CD14-positive monocyte (primary cell): ENCODE measurements at regions not wholly inside any gene's neighbourhood (a gene's known extent, or its start where the extent isn't known, plus 50 kb on each side); places are given as distances from the start of the nearest gene placed in this dataset.

Experiments
- DNase-seq, 3 donors: peaks; one replicate each; pipeline ENCODE4 v3.0.0-alpha.2; 2011 to 2022
- H2AFZ ChIP-seq: 2 replicates; pipeline ENCODE4 v1.6.0; 2012; ENCODE audit warnings: mild to moderate bottlenecking, low read depth, low read length, inconsistent platforms; ENCODE audit not compliant: insufficient read depth, poor library complexity, severe bottlenecking
- H3K27ac ChIP-seq, 2 donors: 1 replicate in 1 of 2; 2 replicates in 1 of 2; pipeline ENCODE4 v1.5.1; 2012 to 2013; ENCODE audit warnings: low read length in 2 of 2, control low read depth in 1 of 2, inconsistent platforms in 1 of 2, low read depth in 1 of 2, mild to moderate bottlenecking in 1 of 2
- H3K27me3 ChIP-seq, 2 donors: one replicate each; pipeline versions ENCODE4 v1.6.0 to v1.6.1; 2011 to 2013; ENCODE audit warnings: low read length in 2 of 2; ENCODE audit not compliant: control insufficient read depth in 2 of 2, insufficient read depth in 2 of 2
- H3K36me3 ChIP-seq, 2 donors: replicated peaks in 1 of 2; 1 replicate in 1 of 2; 2 replicates in 1 of 2; pipeline versions ENCODE4 v1.5.1 to v1.6.1; 2012 to 2013; ENCODE audit warnings: low read length in 2 of 2, control low read depth in 1 of 2, inconsistent platforms in 1 of 2, mild to moderate bottlenecking in 1 of 2; ENCODE audit not compliant: insufficient read depth in 2 of 2, control insufficient read depth in 1 of 2
- H3K4me1 ChIP-seq, 2 donors: 1 replicate in 1 of 2; 2 replicates in 1 of 2; pipeline versions ENCODE4 v1.5.1 to v1.6.1; 2012 to 2013; ENCODE audit warnings: low read length in 2 of 2, control low read depth in 1 of 2, inconsistent platforms in 1 of 2, mild to moderate bottlenecking in 1 of 2, moderate library complexity in 1 of 2; ENCODE audit not compliant: insufficient read depth in 2 of 2, control insufficient read depth in 1 of 2
- H3K4me2 ChIP-seq: replicated peaks from 2 replicates; pipeline ENCODE3; 2012; ENCODE audit warnings: low read length, moderate library complexity, mild to moderate bottlenecking; ENCODE audit not compliant: poor library complexity, severe bottlenecking; ENCODE audit errors: extremely low read depth
- H3K4me3 ChIP-seq, 3 experiments: fragments of 200-600 bp in 1 of 3; sonication (generic) in 1 of 3; replicated peaks in 1 of 3; 1 replicate in 2 of 3; 2 replicates in 1 of 3; pipeline ENCODE4 v1.5.1; 2011 to 2013; ENCODE audit warnings: low read length in 3 of 3, mild to moderate bottlenecking in 3 of 3, control low read depth in 2 of 3, low read depth in 2 of 3, inconsistent platforms in 1 of 3, moderate library complexity in 1 of 3
- H3K79me2 ChIP-seq: 2 replicates; pipeline ENCODE4 v1.6.0; 2012; ENCODE audit warnings: mild to moderate bottlenecking, control low read depth, inconsistent platforms, low read length, moderate library complexity; ENCODE audit not compliant: insufficient read depth
- H3K9ac ChIP-seq: 2 replicates; pipeline ENCODE4 v1.6.0; 2017; ENCODE audit warnings: low read length, mild to moderate bottlenecking; ENCODE audit not compliant: insufficient read depth, poor library complexity, severe bottlenecking
- H3K9me3 ChIP-seq, 2 donors: replicated peaks in 1 of 2; 1 replicate in 1 of 2; 2 replicates in 1 of 2; pipeline versions ENCODE4 v1.5.1 to v1.6.1; 2012 to 2013; ENCODE audit warnings: low read length in 2 of 2, control low read depth in 1 of 2; ENCODE audit not compliant: control insufficient read depth in 1 of 2, insufficient read depth in 1 of 2
- H4K20me1 ChIP-seq: 2 replicates; pipeline ENCODE4 v1.6.0; 2012; ENCODE audit warnings: mild to moderate bottlenecking, low read length, control low read depth, moderate library complexity; ENCODE audit not compliant: insufficient read depth
- H3K27ac Mint-ChIP-seq, 7 donors: one replicate each; pipeline ENCODE4 v1.8.0; 2020; ENCODE audit warnings: mild to moderate bottlenecking in 7 of 7, mixed read lengths in 7 of 7, moderate library complexity in 6 of 7, inconsistent platforms in 2 of 7
- H3K27me3 Mint-ChIP-seq, 3 donors: one replicate each; pipeline ENCODE4 v1.8.0; 2021 to 2022; ENCODE audit warnings: low read depth in 3 of 3, mild to moderate bottlenecking in 3 of 3, mixed read lengths in 3 of 3, moderate library complexity in 3 of 3, inconsistent platforms in 1 of 3
- H3K36me3 Mint-ChIP-seq, 2 donors: one replicate each; pipeline ENCODE4 v1.8.0; 2020; ENCODE audit warnings: mixed read lengths in 2 of 2, inconsistent platforms in 1 of 2, mild to moderate bottlenecking in 1 of 2
- H3K4me1 Mint-ChIP-seq: one replicate; pipeline ENCODE4 v1.8.0; 2020; ENCODE audit warnings: mild to moderate bottlenecking, mixed read lengths
- H3K4me3 Mint-ChIP-seq, 2 donors: one replicate each; pipeline ENCODE4 v1.8.0; 2020; ENCODE audit warnings: mild to moderate bottlenecking in 2 of 2, mixed read lengths in 2 of 2, moderate library complexity in 1 of 2
- H3K9me3 Mint-ChIP-seq, 7 donors: one replicate each; pipeline ENCODE4 v1.8.0; 2020 to 2022; ENCODE audit warnings: mixed read lengths in 7 of 7, mild to moderate bottlenecking in 6 of 7, moderate library complexity in 6 of 7, inconsistent platforms in 2 of 7
- CTCF ChIP-seq: fragments of 200-600 bp; IDR thresholded peaks from one replicate; pipeline ENCODE4 v1.8.0; 2022; ENCODE audit warnings: antibody characterized with exemption, mild to moderate bottlenecking
- WGBS: methylation state at CpG from one replicate; pipeline ENCODE4 v1.1.5; 2013; ENCODE audit warnings: missing lambda C conversion rate; ENCODE audit not compliant: insufficient coverage; 5-methylcytosine and 5-hydroxymethylcytosine counted together
- intact Hi-C, 2 donors: fragments of 100-400 bp; cut with micrococcal nuclease; formaldehyde crosslinking; loops; one replicate each; pipeline versions ENCODE4 v1.15.0 to v1.15.1; 2023

- Mint-ChIP-seq H3K4me3 (no peak overlapping the region), H3K27ac (peak overlapping the region in 2 of 7 donors; percentile 19 to 60), H3K9me3 (no peaks in the 10 kb centered on the region), H3K4me1 (peaks cover 19% of the 10 kb centered on the region), H3K27me3 (no peaks in the 10 kb centered on the region), H3K36me3 (no peaks in the 10 kb centered on the region)
- DNase-seq, result no peak
- H3K9me3 ChIP-seq, result no peaks in the 10 kb centered on the region
- H3K4me1 ChIP-seq, result peaks cover 11 to 14% of the 10 kb centered on the region in 2 donors
- no peak for TF ChIP-seq CTCF
- no peaks in the 10 kb centered on the region for H4K20me1 ChIP-seq
- H3K36me3 ChIP-seq, result no peaks in the 10 kb centered on the region
- intact Hi-C loops, result loop anchor here in 1 of 2 donors (10.0 kb wide), 1 partner anchor 211 kb away; no protein-coding TSS in a partner anchor
- no peaks in the 10 kb centered on the region for H3K27me3 ChIP-seq
- no peak overlapping the region for H3K4me2 ChIP-seq
- no peak overlapping the region for H3K27ac ChIP-seq
- H2AFZ ChIP-seq, result no peak overlapping the region
- no peak overlapping the region for H3K4me3 ChIP-seq
- no peaks in the 10 kb centered on the region for H3K79me2 ChIP-seq
- no peak overlapping the region for H3K9ac ChIP-seq
- no CpG with 5 or more reads among the region's 2 CpGs for WGBS
Observed at GRCh38 chr10:23525406-23525805, 86.5 kb downstream of the OTUD1 start.

DNA sequence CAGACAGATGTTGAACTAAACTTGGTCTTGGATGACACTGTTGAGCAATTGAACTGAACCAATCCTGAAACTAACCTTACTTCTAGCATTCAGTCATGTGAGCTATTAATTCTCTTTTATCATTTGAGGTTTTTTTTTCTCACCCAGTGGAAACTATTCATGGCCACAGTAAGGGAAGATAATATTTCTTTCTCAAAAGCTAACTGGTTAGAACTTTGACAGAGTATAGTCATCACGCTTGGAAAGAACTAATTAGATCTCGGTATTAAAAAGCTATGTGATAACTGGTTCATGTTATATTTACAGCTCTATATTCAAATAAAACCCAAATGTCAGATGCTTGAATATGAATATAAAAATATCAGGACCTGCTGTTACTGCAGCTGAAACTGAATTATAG is 89.5 kb downstream of the OTUD1 start:
- H3K4me3 ChIP-seq, result no peak overlapping the region
- no peak for TF ChIP-seq CTCF

More for the DNA sequence above, 89.5 kb downstream of the OTUD1 start:
- intact Hi-C loops, result loop anchor here in 1 of 2 donors (10.0 kb wide), 1 partner anchor 214 kb away; no protein-coding TSS in a partner anchor
- Histone ChIP-seq H2AFZ (no peak overlapping the region), H3K27me3 (no peaks in the 10 kb centered on the region), H3K9me3 (no peaks in the 10 kb centered on the region), H3K4me1 (peaks cover 17 to 20% of the 10 kb centered on the region in 2 donors), H3K79me2 (no peaks in the 10 kb centered on the region), H4K20me1 (no peaks in the 10 kb centered on the region), H3K27ac (no peak overlapping the region), H3K36me3 (no peaks in the 10 kb centered on the region), H3K4me2 (no peak overlapping the region), H3K9ac (no peak overlapping the region)
- Mint-ChIP-seq H3K36me3 (peaks cover 0 to 3% of the 10 kb centered on the region in 2 donors), H3K4me1 (peaks cover 23% of the 10 kb centered on the region), H3K9me3 (no peaks in the 10 kb centered on the region), H3K27me3 (no peaks in the 10 kb centered on the region), H3K4me3 (no peak overlapping the region), H3K27ac (no peak overlapping the region)
- DNase-seq, result no peak
- no CpG with 5 or more reads among the region's 2 CpGs for WGBS
